GM12891 (cell line): ENCODE measurements at regions not wholly inside any gene's neighbourhood (a gene's known extent, or its start where the extent isn't known, plus 50 kb on each side); places are given as distances from the start of the nearest gene placed in this dataset.

Experiments
- PAX5 ChIP-seq: IDR thresholded peaks from 2 replicates; pipeline ENCODE4 v1.6.1; 2011; ENCODE audit warnings: low read length, moderate library complexity, mild to moderate bottlenecking; ENCODE audit not compliant: insufficient read depth, severe bottlenecking
- POLR2A ChIP-seq: IDR thresholded peaks from 2 replicates; pipeline ENCODE4 v1.6.1; 2011; ENCODE audit warnings: low read depth, low read length, control low read depth
- POLR2AphosphoS5 ChIP-seq: IDR thresholded peaks from 2 replicates; pipeline ENCODE4 v1.6.1; 2011; ENCODE audit warnings: low read depth, low read length, control low read depth
- SPI1 ChIP-seq: IDR thresholded peaks from 2 replicates; pipeline ENCODE4 v1.6.1; 2011; ENCODE audit warnings: low read depth, low read length, control low read depth
- TAF1 ChIP-seq: IDR thresholded peaks from 2 replicates; pipeline ENCODE4 v1.6.1; 2011; ENCODE audit warnings: low read depth, low read length, control low read depth

DNA sequence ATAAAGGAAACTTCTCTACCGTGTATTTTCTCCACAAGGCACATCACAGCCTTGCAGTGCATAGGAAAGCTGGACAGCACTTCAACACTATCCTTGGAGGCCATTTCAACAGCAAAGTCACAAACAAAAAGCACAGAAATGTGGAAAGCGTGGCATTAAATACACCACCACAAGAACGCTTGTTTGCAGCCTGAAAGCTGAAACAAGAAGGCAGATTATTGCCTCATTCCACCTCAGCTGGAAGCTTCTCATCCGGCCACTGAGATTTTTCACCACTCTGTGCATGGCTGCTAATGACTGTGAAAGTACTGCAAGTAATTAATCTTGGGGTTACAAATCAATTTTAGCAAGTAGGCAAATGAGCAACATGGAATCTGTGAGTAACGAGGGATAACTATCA, 50.9 kb upstream of the GALNT2 start:
- no peak for TF ChIP-seq POLR2A
- no peak for TF ChIP-seq TAF1
- no peak for TF ChIP-seq SPI1
- no peak for TF ChIP-seq POLR2AphosphoS5
- TF ChIP-seq PAX5 = no peak
